HEK293 (cell line): ENCODE measurements at regions not wholly inside any gene's neighbourhood (a gene's known extent, or its start where the extent isn't known, plus 50 kb on each side); places are given as distances from the start of the nearest gene placed in this dataset.

Source experiments
- HIC1 ChIP-seq: fragments of 450-650 bp; formaldehyde crosslinking; IDR thresholded peaks from 2 replicates; pipeline ENCODE4 v1.5.1; 2016; ENCODE audit warnings: missing biosample characterization, missing genetic modification characterization
- ZNF221 ChIP-seq: fragments of 450-650 bp; formaldehyde crosslinking; IDR thresholded peaks from 2 replicates; pipeline ENCODE4 v1.5.1; 2017; ENCODE audit warnings: missing biosample characterization, missing genetic modification characterization, borderline replicate concordance
- ZNF561 ChIP-seq: fragments of 450-650 bp; IDR thresholded peaks from 2 replicates; pipeline ENCODE4 v1.5.1; 2018; ENCODE audit warnings: missing biosample characterization, missing genetic modification characterization, borderline replicate concordance
- ZNF707 ChIP-seq: fragments of 450-650 bp; formaldehyde crosslinking; IDR thresholded peaks from 2 replicates; pipeline ENCODE4 v1.5.1; 2016; ENCODE audit warnings: missing biosample characterization, missing genetic modification characterization

DNA sequence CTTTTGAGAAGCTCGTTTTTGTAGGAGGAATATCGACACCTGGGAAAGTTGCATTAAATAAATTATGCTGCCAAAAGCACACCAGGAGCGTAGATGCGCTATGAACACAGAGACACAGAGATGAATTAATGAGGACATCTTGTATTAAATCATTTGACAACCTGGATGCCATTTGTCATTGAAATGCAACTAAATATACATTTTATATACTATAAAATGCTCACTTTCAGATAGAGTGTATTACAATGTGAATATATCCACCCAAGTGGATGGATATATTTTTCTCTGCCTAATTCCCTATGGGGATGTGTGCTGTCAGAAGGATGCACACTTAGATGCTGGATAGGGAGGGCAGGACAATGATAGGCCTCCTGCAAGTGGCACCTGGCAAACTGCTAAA, 426.2 kb downstream of the RIT2 start (continued):
- no peak for TF ChIP-seq HIC1 (tag by site-specific recombination)
- no peak for TF ChIP-seq ZNF561 (tag by site-specific recombination)
- TF ChIP-seq ZNF221 (tag by site-specific recombination): no peak
- TF ChIP-seq ZNF707 (tag by site-specific recombination): no peak
